C4-2B (cell line): ENCODE measurements at regions not wholly inside any gene's neighbourhood (a gene's known extent, or its start where the extent isn't known, plus 50 kb on each side); places are given as distances from the start of the nearest gene placed in this dataset.

ENCODE experiments used
- ZFX ChIP-seq: fragments of 450-650 bp; IDR thresholded peaks from 2 replicates; pipeline ENCODE4 v1.6.1; 2017
- TF ChIP-seq, protein P1 (sequence below): fragments of 450-650 bp; conservative IDR thresholded peaks from 2 replicates; pipeline ENCODE4 v1.5.1; 2017; ENCODE audit warnings: mild to moderate bottlenecking

DNA sequence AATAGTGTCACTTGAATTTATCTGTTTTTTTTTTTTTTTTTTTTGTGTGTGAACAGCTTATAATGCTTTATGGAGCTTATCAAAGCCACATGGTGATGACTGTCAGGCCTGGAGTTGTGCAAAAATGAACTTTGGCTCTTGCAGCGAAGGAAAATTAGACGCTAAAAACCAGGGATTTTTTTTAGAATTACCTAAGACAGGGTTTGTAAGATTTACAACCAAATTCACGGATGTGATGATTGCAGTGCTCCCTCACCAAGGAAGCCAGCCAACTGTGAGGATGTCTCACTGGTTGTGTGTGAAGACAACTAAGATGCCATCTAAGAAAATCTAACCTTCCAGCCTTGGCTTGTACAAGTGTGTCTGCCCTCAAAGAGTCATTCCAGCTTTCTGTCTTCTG lies 127.1 kb upstream of the SLC4A4 start:
- TF ChIP-seq, protein P1, sequence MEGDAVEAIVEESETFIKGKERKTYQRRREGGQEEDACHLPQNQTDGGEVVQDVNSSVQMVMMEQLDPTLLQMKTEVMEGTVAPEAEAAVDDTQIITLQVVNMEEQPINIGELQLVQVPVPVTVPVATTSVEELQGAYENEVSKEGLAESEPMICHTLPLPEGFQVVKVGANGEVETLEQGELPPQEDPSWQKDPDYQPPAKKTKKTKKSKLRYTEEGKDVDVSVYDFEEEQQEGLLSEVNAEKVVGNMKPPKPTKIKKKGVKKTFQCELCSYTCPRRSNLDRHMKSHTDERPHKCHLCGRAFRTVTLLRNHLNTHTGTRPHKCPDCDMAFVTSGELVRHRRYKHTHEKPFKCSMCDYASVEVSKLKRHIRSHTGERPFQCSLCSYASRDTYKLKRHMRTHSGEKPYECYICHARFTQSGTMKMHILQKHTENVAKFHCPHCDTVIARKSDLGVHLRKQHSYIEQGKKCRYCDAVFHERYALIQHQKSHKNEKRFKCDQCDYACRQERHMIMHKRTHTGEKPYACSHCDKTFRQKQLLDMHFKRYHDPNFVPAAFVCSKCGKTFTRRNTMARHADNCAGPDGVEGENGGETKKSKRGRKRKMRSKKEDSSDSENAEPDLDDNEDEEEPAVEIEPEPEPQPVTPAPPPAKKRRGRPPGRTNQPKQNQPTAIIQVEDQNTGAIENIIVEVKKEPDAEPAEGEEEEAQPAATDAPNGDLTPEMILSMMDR: no peak
- no peak for TF ChIP-seq ZFX
